ENCODE measurements at regions not wholly inside any gene's neighbourhood (a gene's known extent, or its start where the extent isn't known, plus 50 kb on each side); places are given as distances from the start of the nearest gene placed in this dataset.

GRCh38 chr5:120037451-120037850 is 408.1 kb downstream of the FAM170A start:
- no peak for DNase-seq (ENCODE audit: low read depth in 1 of 2, low spot score in 1 of 2)
- no peaks in the 10 kb centered on the region for H3K27me3 ChIP-seq
- no peak overlapping the region for H3K27ac ChIP-seq
- no peak for TF ChIP-seq CTCF (IDR thresholded peaks at IDR 0.05; ENCODE audit: low read depth, low read length)
- no peaks in the 10 kb centered on the region for H3K9me3 ChIP-seq (ENCODE audit: low read depth)
- no peaks in the 10 kb centered on the region for H3K36me3 ChIP-seq
- no peaks in the 10 kb centered on the region for H3K4me1 ChIP-seq (ENCODE audit: low read depth)
- H3K4me3 ChIP-seq = no peak overlapping the region

GRCh38 chr5:120039111-120039510 is 409.8 kb downstream of the FAM170A start:
- H3K27me3 ChIP-seq = no peaks in the 10 kb centered on the region
- DNase-seq (ENCODE audit: low read depth in 1 of 2, low spot score in 1 of 2) = no peak
- no peaks in the 10 kb centered on the region for H3K4me1 ChIP-seq (ENCODE audit: low read depth)
- no peak overlapping the region for H3K27ac ChIP-seq
- H3K9me3 ChIP-seq (ENCODE audit: low read depth) = no peaks in the 10 kb centered on the region
- H3K4me3 ChIP-seq = no peak overlapping the region
- no peak for TF ChIP-seq CTCF (IDR thresholded peaks at IDR 0.05; ENCODE audit: low read depth, low read length)
- H3K36me3 ChIP-seq = no peaks in the 10 kb centered on the region

DNA sequence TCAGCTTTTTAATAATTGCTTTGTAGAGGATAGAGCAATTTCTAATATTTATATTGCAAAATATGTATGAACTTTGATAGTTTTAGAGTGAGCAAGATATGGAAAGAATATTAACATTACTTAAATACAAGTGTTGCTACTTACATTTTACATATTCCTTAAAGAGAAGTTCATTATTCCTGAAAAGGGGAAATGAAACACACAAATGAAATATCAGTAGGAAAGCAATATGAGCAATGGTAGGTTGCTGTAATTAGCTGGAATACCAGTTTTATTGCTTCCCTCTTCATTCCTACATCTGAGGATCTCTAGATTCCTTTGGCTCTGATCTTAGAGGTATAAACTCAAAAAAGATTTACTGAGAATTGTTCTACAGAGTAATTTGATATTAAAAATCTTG is 414.1 kb downstream of the FAM170A start:
- Histone ChIP-seq H3K36me3 (no peaks in the 10 kb centered on the region), H3K27me3 (no peaks in the 10 kb centered on the region), H3K4me1 (ENCODE audit: low read depth) (no peaks in the 10 kb centered on the region), H3K27ac (no peak overlapping the region), H3K4me3 (no peak overlapping the region), H3K9me3 (ENCODE audit: low read depth) (no peaks in the 10 kb centered on the region)
- DNase-seq (ENCODE audit: low read depth in 1 of 2, low spot score in 1 of 2) = no peak
- no peak for TF ChIP-seq CTCF (IDR thresholded peaks at IDR 0.05; ENCODE audit: low read depth, low read length)

DNA sequence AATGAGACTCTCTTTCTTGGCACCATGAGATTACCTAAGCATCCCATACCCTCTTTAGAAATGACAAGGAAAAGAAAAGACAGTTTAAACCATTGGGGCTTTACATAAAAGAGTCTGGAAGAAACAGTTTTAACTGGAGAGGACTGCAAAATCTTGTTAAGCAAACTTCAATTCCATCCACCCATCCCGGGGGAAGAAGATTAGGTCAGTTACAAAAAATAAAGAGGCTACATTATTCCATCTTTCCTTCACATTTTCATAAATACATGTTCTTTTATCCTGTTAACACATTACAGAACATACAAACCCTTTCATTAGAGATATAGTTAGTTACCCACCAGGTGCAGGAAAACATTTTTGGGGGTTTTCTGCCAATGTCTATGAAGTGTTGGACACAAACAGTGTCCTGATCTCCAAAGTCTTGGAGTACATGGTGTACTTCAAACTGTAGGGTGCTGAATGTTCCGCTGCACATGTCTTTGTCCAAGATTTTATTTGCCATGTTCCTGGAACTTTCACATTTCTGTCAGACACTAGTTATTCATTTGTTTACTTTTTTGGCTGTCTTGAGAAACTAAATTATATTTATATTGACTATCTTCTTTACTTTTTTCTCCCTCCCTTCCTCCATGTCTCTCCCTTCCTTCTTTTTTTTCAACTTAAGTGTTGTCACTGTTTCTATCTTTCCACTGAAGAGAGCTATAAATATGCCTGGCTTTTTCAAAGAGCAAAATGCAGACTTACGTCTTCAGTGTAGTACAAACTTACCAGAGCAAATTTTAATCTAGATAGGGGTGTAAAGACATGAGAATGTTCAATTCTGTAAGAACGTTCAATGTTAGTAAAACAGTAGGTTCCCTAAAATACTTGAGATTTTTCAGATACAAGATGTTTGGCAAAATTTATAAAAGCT is 410.9 kb upstream of the PRR16 start:
- Histone ChIP-seq H3K36me3 (no peaks in the 10 kb centered on the region), H3K9me3 (ENCODE audit: low read depth) (no peaks in the 10 kb centered on the region), H3K4me3 (no peak overlapping the region), H3K27ac (peak overlapping the region; percentile 12), H3K27me3 (no peaks in the 10 kb centered on the region), H3K4me1 (ENCODE audit: low read depth) (peaks cover 15% of the 10 kb centered on the region)
- DNase-seq (ENCODE audit: low read depth in 1 of 2, low spot score in 1 of 2) = peak in 1 of 2 donors; percentile 4
- no peak for TF ChIP-seq CTCF (IDR thresholded peaks at IDR 0.05; ENCODE audit: low read depth, low read length)

DNA sequence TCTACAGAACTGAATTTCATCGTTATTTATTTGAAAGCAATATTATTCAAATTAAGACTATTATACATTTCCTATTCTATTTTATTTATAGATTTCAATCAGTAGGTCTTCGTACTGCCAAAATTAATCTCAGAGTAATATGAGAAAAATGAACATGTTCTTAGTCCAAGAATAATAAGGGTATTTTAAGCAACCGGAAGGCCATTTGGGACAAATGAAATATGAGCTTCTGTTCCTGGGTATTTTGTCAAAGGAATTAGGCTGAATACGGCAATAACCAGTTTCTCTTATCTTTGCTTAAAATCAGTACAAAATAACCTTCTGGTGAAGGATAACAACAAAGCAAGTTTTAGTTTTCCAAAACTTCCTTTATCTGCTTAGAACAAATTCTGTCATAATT is 410.3 kb upstream of the PRR16 start:
- H3K36me3 ChIP-seq = no peaks in the 10 kb centered on the region
- H3K4me3 ChIP-seq = no peak overlapping the region
- H3K27me3 ChIP-seq = no peaks in the 10 kb centered on the region
- H3K4me1 ChIP-seq (ENCODE audit: low read depth) = peaks cover 15% of the 10 kb centered on the region
- no peaks in the 10 kb centered on the region for H3K9me3 ChIP-seq (ENCODE audit: low read depth)
- DNase-seq (ENCODE audit: low read depth in 1 of 2, low spot score in 1 of 2) = peak in 1 of 2 donors; percentile 11
- no peak overlapping the region for H3K27ac ChIP-seq
- TF ChIP-seq CTCF (IDR thresholded peaks at IDR 0.05; ENCODE audit: low read depth, low read length) = no peak

Data from cardiac muscle cell (in vitro differentiated cells and primary cell).